ENCODE measurements at regions not wholly inside any gene's neighbourhood (a gene's known extent, or its start where the extent isn't known, plus 50 kb on each side); places are given as distances from the start of the nearest gene placed in this dataset.

- no peak for TF ChIP-seq CTCF (IDR thresholded peaks at IDR 0.05; ENCODE audit: low read length, missing control alignments)
- DNase-seq (ENCODE audit: low read depth), result peak; percentile 26
- H3K4me3 ChIP-seq (replicated peaks; ENCODE audit: low read depth, low read length), result no peak overlapping the region
These were observed 83.5 kb downstream of the TOMM20 start for GRCh38 chr1:235045034-235045690.

DNA sequence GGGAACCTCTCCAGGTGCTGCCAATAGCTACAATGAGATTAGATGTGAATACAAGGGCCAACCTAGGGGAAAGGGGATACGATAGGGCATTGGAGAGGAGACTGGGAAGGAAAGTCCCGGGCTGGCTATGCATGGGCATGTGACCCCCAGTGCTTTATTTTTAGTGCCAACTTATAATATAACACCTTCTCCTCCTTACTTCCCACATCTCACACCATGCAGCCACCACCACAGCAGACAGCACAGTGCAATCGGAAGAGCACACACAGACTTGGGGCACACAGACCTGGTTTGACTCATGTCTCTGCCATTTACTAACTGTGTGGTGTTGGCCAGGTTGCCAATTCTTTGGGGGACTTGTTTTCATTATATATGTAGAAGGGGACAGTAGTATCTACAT is 85.4 kb downstream of the TOMM20 start:
- H3K4me3 ChIP-seq (replicated peaks; ENCODE audit: low read depth, low read length), result no peak overlapping the region
- DNase-seq (ENCODE audit: low read depth), result no peak
- TF ChIP-seq CTCF (IDR thresholded peaks at IDR 0.05; ENCODE audit: low read length, missing control alignments), result no peak

- H3K4me3 ChIP-seq (replicated peaks; ENCODE audit: low read depth, low read length), result no peak overlapping the region
- TF ChIP-seq CTCF (IDR thresholded peaks at IDR 0.05; ENCODE audit: low read length, missing control alignments), result no peak
- no peak for DNase-seq (ENCODE audit: low read depth)
These were observed 89.9 kb downstream of the TOMM20 start for GRCh38 chr1:235038701-235039100.

GRCh38 chr1:235035928-235036327 is 92.7 kb downstream of the TOMM20 start:
- no peak for DNase-seq (ENCODE audit: low read depth)
- H3K4me3 ChIP-seq (replicated peaks; ENCODE audit: low read depth, low read length), result no peak overlapping the region
- TF ChIP-seq CTCF (IDR thresholded peaks at IDR 0.05; ENCODE audit: low read length, missing control alignments), result no peak

GRCh38 chr1:235030919-235031596 is 97.6 kb downstream of the TOMM20 start:
- no peak for TF ChIP-seq CTCF (IDR thresholded peaks at IDR 0.05; ENCODE audit: low read length, missing control alignments)
- no peak overlapping the region for H3K4me3 ChIP-seq (replicated peaks; ENCODE audit: low read depth, low read length)
- no peak for DNase-seq (ENCODE audit: low read depth)

- H3K4me3 ChIP-seq (replicated peaks; ENCODE audit: low read depth, low read length), result no peak overlapping the region
- no peak for TF ChIP-seq CTCF (IDR thresholded peaks at IDR 0.05; ENCODE audit: low read length, missing control alignments)
- no peak for DNase-seq (ENCODE audit: low read depth)
These were observed 100.8 kb downstream of the TOMM20 start for GRCh38 chr1:235027862-235028250.
